ENCODE measurements at regions not wholly inside any gene's neighbourhood (a gene's known extent, or its start where the extent isn't known, plus 50 kb on each side); places are given as distances from the start of the nearest gene placed in this dataset.
"Not testable (repeated sequence)": the region's sequence is repeated elsewhere in the genome, so short reads cannot be mapped to it uniquely, and the experiment has no call there.

GRCh38 chr13:76271728-76272232 lies 614.4 kb downstream of the KCTD12 start:
- no peak for DNase-seq (ENCODE audit: low read depth)
- no peak for TF ChIP-seq CTCF (IDR thresholded peaks at IDR 0.05; ENCODE audit: insufficient read depth, low read length, poor library complexity, severe bottlenecking)
- Histone ChIP-seq H3K4me3 (ENCODE audit: low read depth, low read length) (no peak overlapping the region), H3K36me3 (ENCODE audit: control insufficient read depth, insufficient read depth, low read length) (no peaks in the 10 kb centered on the region), H3K27me3 (ENCODE audit: control insufficient read depth, insufficient read depth, low read length) (no peaks in the 10 kb centered on the region)

DNA sequence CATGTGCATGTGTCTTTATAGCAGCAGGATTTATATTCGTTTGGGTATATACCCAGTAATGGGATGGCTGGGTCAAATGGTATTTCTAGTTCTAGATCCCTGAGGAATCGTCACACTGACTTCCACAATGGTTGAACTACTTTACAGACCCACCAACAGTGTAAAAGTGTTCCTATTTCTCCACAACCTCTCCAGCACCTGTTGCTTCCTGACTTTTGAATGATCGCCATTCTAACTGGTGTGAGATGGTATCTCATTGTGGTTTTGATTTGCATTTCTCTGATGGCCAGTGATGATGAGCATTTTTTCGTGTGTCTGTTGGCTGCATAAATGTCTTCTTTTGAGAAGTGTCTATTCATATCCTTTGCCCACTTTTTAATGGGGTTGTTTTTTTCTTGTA lies 617.9 kb downstream of the KCTD12 start:
- not testable (repeated sequence) for H3K4me3 ChIP-seq (ENCODE audit: low read depth, low read length); H3K36me3 ChIP-seq (ENCODE audit: control insufficient read depth, insufficient read depth, low read length); H3K27me3 ChIP-seq (ENCODE audit: control insufficient read depth, insufficient read depth, low read length); DNase-seq (ENCODE audit: low read depth)

DNA sequence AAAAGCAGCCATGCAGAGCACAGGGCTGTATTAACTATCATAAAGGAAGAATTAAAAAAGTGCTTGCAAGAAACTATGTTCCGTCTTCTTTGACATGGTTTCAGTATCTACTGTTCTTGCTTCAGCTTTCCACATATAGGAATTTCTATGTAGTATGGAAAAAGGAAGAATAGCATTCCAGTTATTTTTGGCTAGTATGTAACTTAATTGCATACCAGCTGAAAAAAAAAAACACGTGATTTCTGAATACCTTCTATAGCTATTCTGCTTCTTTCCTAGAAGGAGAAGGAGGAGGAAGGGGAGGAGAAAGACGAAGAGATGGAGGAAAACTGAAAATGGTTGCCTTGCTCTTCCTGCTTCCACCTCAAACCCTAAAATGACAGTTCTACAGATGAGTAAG lies 619.0 kb downstream of the KCTD12 start:
- Histone ChIP-seq H3K27me3 (ENCODE audit: control insufficient read depth, insufficient read depth, low read length) (no peaks in the 10 kb centered on the region), H3K4me3 (ENCODE audit: low read depth, low read length) (no peak overlapping the region), H3K36me3 (ENCODE audit: control insufficient read depth, insufficient read depth, low read length) (no peaks in the 10 kb centered on the region)
- no peak for TF ChIP-seq CTCF (IDR thresholded peaks at IDR 0.05; ENCODE audit: insufficient read depth, low read length, poor library complexity, severe bottlenecking)
- DNase-seq (ENCODE audit: low read depth), result no peak

- Histone ChIP-seq H3K27me3 (ENCODE audit: control insufficient read depth, insufficient read depth, low read length) (no peaks in the 10 kb centered on the region), H3K36me3 (ENCODE audit: control insufficient read depth, insufficient read depth, low read length) (no peaks in the 10 kb centered on the region), H3K4me3 (ENCODE audit: low read depth, low read length) (no peak overlapping the region)
- DNase-seq (ENCODE audit: low read depth), result no peak
- TF ChIP-seq CTCF (IDR thresholded peaks at IDR 0.05; ENCODE audit: insufficient read depth, low read length, poor library complexity, severe bottlenecking), result no peak
Observed at GRCh38 chr13:76266561-76266960, 619.6 kb downstream of the KCTD12 start.

DNA sequence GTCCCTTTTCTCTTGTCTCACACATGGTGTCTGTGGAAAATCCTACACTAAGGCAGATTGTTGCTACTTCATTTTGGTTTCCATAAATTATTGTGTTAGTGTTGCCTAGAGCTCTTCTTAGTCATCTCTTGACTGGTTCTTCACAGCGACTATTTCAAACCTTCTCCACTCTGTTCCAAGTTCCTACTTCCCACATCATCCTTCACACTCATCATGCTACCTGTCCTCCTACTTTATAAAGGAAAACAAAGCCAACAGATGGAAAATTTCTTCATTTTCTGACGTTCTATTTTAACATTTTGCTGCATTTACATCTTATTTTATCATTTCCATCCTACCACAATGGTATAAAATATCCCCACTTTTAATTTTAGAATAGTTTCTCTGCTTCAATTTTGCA lies 614.1 kb downstream of the LMO7 start:
- no peak overlapping the region for H3K4me3 ChIP-seq (ENCODE audit: low read depth, low read length)
- TF ChIP-seq CTCF (IDR thresholded peaks at IDR 0.05; ENCODE audit: insufficient read depth, low read length, poor library complexity, severe bottlenecking), result no peak
- H3K36me3 ChIP-seq (ENCODE audit: control insufficient read depth, insufficient read depth, low read length), result no peaks in the 10 kb centered on the region
- H3K27me3 ChIP-seq (ENCODE audit: control insufficient read depth, insufficient read depth, low read length), result no peaks in the 10 kb centered on the region
- no peak for DNase-seq (ENCODE audit: low read depth)

DNA sequence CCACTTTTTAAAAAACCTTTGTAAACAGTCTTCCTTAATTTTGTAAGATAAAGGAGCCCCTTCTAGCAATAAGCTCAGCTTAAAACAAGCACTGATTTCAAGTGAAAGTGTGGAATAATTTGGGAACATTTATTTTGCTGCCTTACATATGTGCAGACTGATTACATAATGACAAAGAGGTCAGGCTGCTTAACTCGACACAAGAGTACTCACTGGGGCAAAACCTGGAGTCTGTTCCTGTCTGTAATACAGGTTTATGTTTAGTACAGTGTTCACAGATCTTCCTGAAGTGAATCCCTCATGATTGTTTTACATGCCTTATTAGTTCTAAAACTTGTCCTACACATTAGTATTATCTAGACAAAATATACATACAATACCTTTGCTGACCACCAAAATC lies 609.8 kb downstream of the LMO7 start:
- Histone ChIP-seq H3K4me3 (ENCODE audit: low read depth, low read length) (no peak overlapping the region), H3K36me3 (ENCODE audit: control insufficient read depth, insufficient read depth, low read length) (no peaks in the 10 kb centered on the region), H3K27me3 (ENCODE audit: control insufficient read depth, insufficient read depth, low read length) (no peaks in the 10 kb centered on the region)
- no peak for DNase-seq (ENCODE audit: low read depth)
- no peak for TF ChIP-seq CTCF (IDR thresholded peaks at IDR 0.05; ENCODE audit: insufficient read depth, low read length, poor library complexity, severe bottlenecking)

All from kidney epithelial cell (primary cell).